ENCODE measurements at regions not wholly inside any gene's neighbourhood (a gene's known extent, or its start where the extent isn't known, plus 50 kb on each side); places are given as distances from the start of the nearest gene placed in this dataset.

DNA sequence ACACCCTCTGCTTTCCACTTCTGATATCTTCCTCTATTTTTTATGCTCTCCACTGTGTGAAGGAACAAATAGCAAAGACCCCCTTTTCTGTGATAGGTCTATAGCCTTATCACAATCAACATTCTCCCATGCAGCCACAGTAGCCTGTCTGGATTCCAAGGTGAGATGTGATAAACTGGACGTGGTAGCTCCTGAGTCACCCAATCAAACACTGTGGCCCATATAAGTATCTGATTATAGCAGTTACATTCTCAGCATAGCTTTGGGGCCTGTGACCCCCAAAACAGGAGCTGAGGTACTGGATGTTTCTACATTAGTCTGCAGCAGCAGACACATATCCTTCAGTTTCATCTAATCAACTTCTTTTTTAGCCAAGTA, 172.7 kb upstream of the IGFBP7 start:
- TF ChIP-seq, protein P1, sequence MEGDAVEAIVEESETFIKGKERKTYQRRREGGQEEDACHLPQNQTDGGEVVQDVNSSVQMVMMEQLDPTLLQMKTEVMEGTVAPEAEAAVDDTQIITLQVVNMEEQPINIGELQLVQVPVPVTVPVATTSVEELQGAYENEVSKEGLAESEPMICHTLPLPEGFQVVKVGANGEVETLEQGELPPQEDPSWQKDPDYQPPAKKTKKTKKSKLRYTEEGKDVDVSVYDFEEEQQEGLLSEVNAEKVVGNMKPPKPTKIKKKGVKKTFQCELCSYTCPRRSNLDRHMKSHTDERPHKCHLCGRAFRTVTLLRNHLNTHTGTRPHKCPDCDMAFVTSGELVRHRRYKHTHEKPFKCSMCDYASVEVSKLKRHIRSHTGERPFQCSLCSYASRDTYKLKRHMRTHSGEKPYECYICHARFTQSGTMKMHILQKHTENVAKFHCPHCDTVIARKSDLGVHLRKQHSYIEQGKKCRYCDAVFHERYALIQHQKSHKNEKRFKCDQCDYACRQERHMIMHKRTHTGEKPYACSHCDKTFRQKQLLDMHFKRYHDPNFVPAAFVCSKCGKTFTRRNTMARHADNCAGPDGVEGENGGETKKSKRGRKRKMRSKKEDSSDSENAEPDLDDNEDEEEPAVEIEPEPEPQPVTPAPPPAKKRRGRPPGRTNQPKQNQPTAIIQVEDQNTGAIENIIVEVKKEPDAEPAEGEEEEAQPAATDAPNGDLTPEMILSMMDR (IDR thresholded peaks at IDR 0.05) = no peak
- no peak for TF ChIP-seq POLR2A (IDR thresholded peaks at IDR 0.05)
